Stimulated activated CD4-positive, alpha-beta T cell treated with anti-CD3 and anti-CD28 coated beads, TNF-alpha, amount 100 ng/mL, for 24 hours (primary cell): ENCODE measurements at regions not wholly inside any gene's neighbourhood (a gene's known extent, or its start where the extent isn't known, plus 50 kb on each side); places are given as distances from the start of the nearest gene placed in this dataset.
"Not testable (repeated sequence)": the region's sequence is repeated elsewhere in the genome, so short reads cannot be mapped to it uniquely, and the experiment has no call there.

ENCODE experiments used
- DNase-seq, 3 experiments: peaks; one replicate each; pipeline ENCODE4 v3.0.0-alpha.2; 2020; ENCODE audit warnings: low read depth in 3 of 3

DNA sequence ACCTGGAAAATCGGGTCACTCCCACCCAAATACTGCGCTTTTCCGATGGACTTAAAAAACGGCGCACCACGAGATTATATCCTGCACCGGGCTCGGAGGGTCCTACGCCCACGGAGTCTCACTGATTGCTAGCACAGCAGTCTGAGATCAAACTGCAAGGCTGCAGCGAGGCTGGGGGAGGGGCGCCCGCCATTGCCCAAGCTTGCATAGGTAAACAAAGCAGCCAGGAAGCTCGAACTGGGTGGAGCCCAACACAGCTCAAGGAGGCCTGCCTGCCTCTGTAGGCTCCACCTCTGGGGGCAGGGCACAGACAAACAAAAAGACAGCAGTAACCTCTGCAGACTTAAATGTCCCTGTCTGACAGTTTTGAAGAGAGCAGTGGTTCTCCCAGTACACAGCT, 226.5 kb upstream of the RGMB start:
- DNase-seq = not testable (repeated sequence)

DNA sequence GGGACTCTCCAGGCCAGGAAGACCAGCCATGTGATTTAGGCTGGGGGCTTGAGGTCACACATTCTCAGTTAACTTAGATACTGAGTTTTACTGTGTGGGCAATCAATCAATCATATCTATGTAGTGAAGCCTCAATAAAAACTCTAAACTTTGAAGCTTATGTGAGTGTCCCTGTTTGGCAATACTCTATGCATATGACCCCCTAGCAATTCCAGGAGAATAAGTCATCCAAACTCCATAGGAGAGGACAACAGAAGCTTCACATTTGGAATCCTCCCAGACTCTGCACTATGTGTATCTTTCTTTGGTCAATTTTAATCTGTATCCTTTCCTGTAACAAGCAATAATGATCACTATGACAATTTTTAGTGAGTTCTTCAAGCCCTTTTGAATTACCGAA, 216.8 kb upstream of the RGMB start:
- no peak for DNase-seq

DNA sequence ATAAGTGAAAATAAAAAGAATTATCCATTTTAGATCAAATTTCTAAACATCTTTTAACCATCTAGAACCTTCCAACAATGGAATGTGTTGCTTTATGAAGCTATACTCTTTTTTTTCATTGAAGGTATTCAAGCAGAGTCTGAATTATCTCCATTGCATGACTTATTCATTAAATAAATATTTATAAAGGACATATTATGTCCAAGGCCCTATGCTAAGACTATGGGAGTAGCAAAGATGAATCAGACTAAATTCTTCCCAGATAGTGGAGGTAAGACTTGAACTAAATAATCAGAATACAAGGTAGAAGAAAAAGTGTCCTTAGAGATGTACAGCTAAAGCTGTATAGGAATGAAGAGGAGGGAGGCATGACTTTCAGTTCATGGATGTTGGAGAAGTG, 215.5 kb upstream of the RGMB start:
- no peak for DNase-seq

DNA sequence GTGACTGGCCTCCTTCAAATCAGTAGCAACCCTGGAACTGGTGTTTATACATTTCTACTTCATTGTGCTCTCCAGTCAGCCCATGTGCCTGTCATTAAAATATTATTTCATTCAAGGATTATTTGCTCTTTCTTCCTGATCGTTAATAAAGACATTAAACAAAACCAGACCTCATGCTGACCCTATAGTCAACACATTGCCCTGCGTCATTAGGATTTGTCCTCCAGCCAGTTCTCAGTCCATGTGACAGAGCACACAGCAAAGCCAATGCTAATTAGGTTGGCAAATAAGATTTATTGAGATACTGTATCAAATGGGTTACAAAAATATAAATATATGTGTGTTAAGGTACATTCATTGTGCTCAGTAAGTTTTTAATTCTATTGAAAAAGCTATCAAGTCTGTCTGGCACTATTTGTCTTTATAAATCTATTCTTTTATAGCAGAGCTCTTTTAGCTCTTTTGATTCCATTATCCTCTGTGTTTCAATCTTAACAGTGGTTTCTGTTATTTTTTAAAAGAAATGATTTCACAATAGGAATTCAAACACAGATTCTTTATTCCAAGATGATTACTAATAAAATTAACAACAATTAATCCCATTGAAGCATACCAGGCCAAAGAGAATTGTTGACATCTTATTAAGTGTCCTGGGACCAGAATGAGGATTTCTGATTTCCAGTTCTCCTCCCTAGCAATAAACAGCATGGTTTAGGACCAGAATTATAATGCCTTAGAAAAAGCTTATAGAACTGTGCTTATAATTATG, 209.4 kb upstream of the RGMB start:
- DNase-seq = no peak

DNA sequence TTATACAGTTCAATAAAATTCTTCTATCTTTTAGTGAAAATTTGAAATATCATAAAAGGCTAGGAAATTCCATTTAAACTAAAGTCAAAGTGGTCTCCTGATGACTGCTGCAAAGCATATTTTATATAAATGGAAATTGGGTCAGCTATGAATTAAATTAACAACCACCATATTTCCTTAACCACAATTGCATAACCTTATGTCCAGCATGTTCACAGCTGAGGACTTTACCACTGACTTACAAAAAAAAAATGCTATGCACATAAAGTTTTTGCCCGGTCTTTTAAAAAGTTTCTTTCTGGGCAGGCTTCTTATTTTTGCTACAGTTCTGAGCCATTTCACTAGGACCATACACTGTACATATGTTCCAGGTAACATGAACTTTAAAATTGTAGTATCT, 208.6 kb upstream of the RGMB start:
- DNase-seq = no peak

DNA sequence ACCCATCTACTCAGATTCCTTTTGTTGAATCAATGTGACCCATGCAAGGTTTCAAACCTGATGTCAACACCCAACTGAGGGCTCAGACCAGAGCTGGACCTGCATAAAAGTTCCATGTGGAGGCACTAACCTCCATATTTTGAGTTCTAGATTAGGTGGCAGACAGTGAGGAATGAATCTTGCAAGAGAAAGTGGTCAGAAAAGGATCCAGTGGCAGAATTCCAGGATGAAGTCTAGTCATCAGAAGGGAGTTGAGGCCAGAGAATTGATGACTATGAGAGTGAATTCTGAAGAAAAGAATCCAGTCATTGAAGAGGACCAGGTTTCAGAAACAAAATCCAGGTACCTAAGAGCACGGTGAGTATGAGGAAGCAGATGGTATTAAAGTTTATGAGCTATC, 205.1 kb upstream of the RGMB start:
- DNase-seq = no peak

DNA sequence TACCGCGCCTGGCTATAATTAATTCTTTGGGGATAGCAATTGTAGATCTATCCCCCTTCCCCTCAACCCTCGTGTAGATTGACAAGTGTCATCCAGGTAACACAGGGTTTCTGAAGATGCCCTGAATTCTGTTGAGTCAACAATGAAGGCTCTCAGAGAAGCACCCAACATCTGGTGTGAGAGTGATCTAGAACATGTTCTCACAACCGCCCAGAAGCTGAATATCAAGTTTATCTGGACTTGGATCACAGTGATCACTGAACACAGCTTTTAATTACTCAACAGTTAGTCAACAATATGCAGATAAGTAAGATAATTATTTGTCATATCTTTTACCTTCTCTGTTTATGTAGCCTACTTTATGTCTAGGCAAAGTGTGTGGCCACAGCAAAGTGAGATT, 204.2 kb upstream of the RGMB start:
- DNase-seq = no peak

DNA sequence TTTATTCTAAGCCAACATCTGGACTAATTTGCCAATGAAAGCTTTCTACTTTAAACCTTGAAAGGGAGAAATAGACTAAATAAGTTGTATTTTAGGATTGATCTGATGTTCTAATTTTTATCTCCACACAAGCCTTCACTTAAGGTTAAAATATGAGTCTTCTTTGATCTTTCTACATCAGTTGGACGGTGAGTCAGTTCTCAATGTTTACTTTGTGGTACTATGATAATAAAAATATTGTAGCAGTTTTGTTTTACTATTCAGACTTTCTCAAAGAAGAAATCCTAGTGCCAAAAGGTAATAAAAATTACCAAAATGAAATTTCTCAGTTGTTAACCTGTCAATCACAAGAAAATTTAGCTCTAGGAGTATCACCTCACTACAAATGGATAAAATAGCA, 203.5 kb upstream of the RGMB start:
- DNase-seq = no peak

DNA sequence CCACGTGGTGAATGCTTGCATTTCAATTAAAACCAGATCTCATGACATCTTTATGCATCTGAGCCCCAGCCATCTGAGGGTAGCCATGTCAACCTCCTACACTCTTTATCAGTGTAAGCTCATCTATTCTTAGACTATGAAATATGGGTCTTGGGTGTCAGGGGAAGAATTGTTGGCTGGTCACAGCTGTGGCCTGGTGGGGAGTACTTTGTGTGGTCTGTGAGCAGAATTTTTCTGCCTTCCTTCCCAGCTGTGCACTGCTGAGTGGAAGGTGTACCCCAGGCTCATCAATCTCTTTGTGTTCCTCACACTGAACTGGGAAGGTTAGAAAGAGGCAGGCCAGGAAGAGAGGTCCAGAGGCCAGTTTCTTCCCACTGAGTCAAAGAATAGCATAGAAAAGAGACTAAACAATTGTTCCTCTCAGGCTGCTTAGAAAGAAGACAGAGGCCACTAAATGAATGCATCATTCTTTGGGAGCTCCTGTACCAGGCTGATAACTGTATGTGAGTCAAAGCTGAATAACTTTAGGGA, 202.7 kb upstream of the RGMB start:
- DNase-seq = no peak

DNA sequence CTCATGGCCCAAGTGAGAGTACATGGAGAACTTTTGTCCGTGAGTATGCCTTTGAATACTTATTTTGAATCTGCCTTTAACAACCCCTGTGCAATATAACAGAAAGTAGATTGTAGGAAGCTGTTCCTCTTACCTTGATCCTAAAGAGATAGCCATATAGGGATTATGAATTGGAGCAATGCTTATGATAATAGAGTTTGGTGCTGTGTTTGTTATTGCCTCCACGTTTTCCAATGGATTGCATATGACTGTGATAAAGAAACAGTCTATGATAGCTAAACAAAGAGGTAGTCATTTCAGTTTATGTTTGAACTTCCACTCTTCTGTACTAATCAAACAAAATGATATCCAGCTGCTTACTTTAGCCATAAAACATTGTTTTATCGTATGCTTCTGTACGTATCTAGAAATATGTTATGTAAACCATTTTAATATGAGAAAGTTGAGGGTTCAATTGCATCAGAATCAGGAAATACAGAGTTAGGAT, 199.6 kb upstream of the RGMB start:
- no peak for DNase-seq

DNA sequence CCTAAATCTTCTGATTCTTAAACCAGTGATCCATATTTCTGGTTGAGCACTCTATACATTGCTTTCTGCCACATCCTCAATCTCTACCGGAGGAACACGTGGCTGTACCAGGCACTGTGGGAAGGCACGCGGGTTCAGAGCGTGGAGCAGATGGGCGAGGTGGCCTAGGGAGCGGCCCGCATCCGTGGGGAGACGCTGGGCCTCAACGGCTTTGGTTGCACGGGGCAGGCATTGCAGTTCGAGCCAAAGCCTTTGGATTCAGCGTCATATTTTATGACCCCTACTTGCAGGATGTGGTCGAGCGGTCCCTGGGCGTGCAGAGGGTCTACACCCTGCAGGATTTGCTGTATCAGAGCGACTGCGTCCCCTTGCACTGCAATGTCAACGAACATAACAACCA, 197.2 kb upstream of the RGMB start:
- DNase-seq = no peak

DNA sequence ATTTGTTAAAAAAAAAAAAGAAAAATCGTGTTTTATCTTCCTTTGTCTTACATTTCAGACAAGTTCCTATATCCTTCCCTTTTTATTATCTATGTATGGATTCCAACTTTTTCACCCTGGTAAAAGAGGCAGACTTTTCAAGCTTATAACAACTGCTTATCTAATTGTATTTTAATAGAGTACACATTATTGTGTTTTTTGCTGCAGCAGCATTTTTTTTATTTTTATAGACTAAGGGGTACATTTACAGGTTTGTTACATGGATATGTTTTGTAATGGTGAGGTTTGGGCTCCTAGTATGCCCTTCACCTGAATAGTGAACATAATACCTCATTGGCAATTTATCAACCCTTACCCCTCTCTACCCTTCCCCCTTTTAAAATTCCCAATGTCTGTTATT, 195.0 kb upstream of the RGMB start:
- no peak for DNase-seq

DNA sequence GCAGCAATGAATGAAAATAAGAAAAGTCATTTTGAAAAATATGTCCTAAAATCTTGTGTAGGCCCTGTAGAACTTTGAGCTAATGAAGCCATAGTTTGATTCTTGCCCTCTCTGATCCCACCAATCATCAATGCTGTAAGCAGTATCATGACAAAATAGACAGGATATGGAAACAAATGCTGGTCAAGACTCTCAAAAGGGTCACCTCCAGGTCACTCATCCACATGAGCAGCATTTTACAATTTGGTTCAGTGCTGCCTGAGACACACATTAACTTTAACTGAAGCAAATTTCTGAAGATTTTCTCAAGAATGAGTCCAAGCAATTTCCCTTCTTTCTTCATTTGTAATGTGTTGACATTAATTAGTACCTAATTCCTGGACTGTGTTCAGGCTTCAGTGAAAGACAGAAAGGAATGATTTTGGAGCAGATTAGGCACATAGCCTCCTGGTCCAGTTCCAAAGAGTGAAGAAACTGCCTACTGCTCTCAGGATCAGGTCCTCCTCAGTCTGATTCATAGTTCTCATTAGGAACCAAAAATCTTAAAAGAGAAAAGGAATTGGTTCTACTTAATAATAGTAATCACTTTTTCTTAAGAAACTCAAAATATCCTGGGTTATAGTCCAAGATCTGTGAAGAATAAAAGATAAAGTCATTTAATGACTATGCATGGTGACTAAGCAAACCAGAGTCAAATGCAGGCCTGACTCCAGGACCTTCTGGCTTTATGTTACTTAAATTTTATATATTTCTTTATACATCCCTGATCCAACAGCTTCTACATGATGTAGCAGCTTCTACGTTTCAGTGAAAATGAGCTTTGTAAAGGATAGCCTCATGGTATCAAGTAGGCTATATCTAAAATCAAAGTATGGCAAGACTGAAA, 192.1 kb upstream of the RGMB start:
- DNase-seq = no peak

DNA sequence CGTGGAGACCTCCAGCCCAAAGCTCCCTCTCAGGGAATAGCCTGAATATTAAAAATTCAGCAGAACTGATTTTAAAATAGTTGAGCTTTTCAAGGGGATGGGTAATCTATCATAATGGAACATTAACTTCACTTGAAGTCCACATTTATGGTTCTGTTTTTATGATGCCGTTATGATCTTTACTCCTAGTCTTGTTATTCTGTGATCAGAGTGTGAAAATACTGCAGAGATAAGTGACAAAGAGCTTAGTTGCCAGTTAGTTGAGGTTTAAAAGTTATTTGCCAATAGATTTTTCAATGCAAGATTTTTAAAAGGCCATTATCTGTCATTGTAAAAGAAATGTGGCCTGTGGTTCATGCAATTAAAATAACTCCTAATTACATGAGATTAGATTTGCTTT, 189.9 kb upstream of the RGMB start:
- no peak for DNase-seq

DNA sequence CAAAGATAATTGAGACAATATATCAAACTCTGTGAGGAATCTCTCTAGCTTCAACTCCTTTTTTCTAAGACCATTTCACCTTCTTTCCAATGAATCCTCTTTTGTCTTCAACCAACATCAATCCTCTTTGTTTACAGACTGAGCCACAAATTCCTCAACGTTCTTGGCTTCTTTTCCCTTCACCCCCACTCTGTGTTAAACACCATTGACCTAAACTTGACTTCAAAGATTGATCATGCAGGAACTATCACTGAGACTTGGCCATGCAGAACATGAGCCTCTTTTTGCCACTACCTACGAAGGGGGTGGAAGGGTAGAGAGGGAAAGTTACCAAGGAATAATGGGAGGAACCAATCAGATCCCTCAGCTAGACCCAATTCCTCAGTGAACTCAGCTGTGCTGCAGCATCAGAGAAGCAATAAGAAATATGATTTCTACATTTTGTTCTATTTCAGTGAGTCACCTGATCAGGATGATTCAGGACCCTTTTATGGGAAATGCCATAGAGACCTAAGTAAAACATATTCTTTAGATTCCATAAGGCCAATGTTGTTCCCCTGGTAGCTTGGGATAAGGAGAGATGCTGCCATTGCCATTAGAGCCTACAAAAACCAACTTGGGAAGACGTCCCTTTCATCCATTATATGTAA, 187.7 kb upstream of the RGMB start:
- no peak for DNase-seq

DNA sequence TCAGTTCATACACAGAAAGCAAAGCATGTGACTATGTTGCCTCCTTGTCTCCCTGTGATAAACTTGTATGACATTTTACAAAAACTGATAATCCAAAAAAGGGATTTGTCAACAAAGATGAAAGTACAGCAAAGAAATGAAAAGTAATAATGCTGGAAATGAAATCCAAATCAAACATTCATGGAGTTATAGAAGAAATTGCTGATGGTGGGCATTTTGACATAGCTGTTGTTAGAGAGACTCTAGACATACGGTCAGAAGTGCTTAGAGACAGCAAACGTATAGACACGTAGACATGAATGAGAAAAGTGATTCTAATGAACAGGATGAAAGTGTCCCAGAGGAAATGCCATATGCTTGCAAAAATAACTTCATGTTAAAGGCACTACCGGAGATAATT, 186.9 kb upstream of the RGMB start:
- no peak for DNase-seq

DNA sequence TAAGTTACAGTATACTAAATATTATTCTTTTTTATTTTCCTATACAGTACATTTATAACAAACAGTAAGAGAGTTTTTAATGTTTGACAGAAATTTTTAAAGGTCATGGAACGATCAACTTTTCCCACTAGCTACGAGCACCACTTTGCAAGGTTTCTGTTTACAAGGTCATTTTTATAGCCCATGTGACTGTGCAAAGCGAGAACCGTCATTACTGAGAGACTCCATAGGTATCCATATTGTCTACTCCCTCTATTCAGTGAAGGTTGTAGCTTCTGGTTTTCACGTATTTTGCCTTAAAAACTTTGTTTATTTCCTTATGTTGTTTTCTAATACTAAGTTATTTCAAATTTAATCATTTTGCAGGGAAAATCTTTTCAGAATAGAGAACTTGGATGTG, 186.3 kb upstream of the RGMB start:
- DNase-seq = no peak

DNA sequence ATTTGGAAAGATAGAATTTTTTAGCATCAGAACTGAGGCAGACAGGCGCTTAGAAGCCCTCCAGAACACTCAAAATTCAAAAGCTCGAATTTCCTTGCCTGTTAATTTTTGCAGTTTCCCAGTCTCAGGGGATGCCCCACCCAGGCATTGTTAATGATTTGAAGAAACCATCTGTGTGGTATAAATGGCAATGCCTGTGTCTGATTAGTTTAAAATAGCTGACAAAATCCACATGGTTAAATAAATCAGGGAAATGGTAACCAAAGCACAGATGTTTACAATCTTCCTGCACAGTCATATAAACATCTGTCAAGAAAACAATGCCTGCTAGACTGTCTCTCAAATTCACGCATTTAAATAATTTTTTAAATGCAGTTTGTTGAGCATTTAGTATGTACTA, 185.2 kb upstream of the RGMB start:
- DNase-seq = no peak

DNA sequence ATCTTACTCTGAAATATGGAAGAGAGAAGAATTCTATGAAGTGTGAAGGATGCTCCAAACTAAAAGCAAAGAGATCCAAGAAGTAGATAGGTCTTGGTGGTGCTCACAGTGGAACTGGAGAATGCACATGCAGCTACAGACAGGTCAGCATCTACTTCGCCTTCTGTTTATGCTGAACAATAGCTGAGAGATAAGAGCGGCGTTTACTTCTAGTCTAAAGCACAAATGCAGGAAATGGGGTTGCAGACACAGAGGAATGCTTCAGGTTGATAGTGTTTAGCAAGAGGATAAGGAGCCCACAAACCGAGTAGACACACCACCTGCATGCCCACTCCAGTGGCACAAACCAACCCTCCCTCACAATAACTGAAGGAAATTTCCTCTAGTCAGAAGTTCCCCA, 180.0 kb upstream of the RGMB start:
- DNase-seq = no peak

DNA sequence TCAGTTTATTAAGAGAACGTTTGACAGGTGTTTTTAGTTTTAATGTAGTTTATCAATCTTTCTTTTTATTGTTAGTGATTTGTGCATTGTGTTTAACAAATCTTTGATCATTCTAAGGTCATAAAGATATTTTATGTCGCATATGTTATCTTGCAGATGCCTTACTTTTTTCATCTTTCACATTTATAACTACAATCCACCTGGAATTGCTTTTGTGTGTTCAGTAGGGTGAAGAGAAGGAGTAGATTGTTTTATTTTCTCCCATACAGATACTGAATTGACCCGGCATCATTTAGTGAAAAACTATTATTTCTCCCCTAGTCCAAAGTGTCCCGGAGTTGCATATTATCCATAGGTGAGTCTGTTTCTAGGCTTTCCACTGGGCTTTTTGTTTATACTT, 179.4 kb upstream of the RGMB start:
- no peak for DNase-seq

DNA sequence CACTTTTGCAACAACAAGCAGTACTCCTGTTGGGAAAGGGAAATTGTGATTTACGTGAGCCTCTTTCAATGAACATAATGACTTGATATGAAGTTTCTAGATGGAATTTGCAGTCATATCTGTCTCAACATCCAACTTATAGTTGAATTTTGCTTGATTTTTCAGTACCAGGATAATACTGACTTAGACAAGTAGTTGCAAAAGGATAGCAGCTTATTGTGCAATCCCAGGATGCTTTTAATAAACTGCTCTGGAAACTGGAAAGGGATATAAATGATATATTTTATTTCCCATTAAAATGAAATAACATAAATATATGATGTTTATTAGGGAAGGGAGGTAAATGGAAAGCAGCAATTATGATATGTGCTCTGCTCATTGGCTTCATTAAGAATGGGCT, 174.4 kb upstream of the RGMB start:
- DNase-seq = no peak

DNA sequence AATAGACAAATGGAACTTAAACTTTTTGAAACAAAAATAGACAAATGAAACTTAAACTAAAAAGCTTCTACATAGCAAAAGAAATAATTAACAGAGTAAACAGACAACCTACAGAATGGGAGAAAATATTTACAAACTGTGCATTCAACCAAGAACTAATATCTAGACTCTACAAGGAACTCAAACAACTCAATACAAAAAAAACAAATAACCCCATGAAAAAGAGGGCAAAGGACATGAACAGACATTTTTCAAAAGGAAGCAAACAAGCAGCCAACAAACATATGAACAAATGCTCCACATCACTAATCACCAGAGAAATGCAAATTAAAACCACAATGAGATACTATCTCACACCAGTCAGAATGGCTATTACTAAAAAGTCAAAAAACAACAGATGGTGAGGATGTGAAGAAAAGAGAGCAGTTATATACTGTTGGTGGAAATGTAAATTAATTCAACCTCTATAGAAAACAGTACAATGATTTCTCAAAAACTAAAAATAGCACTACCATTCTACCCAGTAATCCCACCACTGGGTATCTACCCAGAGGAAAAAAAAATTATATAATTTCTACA, 170.8 kb upstream of the RGMB start:
- no peak for DNase-seq
